ENCODE measurements at regions not wholly inside any gene's neighbourhood (a gene's known extent, or its start where the extent isn't known, plus 50 kb on each side); places are given as distances from the start of the nearest gene placed in this dataset.
"Not testable (repeated sequence)": the region's sequence is repeated elsewhere in the genome, so short reads cannot be mapped to it uniquely, and the experiment has no call there.

DNA sequence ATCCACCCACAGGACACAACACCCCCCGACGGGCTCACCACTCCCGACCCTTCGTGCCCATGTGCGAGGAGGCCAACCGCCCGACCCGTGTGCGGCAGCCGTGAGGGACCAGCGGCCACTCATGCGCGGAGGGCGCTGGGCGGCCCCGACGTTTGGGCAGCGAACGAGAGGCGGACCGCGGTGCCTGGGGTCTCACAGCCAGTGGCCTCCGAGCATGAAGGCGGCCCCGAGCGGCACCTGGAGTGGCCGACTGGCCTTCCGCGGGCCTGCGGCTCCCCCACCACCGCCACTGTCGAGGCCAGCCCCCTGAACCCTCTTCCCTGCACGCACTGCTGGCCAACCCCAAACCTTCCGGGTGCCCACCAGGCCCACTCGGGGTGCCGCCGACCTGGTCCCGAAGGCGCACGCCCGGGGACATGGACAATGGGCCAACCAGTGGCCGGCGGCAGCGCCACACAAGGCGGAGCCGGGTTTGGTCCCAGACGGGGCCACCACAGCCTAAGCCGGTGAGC is 4274.9 kb upstream of the OR11H1 start:
- Mint-ChIP-seq H3K4me3 (ENCODE audit: unreplicated experiment) (no peak overlapping the region), H3K27me3 (ENCODE audit: unreplicated experiment) (no peaks in the 10 kb centered on the region), H3K27ac (ENCODE audit: unreplicated experiment) (no peak overlapping the region), H3K9me3 (ENCODE audit: unreplicated experiment) (no peaks in the 10 kb centered on the region), H3K36me3 (ENCODE audit: unreplicated experiment) (no peaks in the 10 kb centered on the region), H3K4me1 (ENCODE audit: unreplicated experiment) (no peaks in the 10 kb centered on the region)
- no peak for DNase-seq (ENCODE audit: extremely low spot score, unreplicated experiment)
- TF ChIP-seq, protein P1, sequence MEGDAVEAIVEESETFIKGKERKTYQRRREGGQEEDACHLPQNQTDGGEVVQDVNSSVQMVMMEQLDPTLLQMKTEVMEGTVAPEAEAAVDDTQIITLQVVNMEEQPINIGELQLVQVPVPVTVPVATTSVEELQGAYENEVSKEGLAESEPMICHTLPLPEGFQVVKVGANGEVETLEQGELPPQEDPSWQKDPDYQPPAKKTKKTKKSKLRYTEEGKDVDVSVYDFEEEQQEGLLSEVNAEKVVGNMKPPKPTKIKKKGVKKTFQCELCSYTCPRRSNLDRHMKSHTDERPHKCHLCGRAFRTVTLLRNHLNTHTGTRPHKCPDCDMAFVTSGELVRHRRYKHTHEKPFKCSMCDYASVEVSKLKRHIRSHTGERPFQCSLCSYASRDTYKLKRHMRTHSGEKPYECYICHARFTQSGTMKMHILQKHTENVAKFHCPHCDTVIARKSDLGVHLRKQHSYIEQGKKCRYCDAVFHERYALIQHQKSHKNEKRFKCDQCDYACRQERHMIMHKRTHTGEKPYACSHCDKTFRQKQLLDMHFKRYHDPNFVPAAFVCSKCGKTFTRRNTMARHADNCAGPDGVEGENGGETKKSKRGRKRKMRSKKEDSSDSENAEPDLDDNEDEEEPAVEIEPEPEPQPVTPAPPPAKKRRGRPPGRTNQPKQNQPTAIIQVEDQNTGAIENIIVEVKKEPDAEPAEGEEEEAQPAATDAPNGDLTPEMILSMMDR (IDR thresholded peaks at IDR 0.05), result no peak

DNA sequence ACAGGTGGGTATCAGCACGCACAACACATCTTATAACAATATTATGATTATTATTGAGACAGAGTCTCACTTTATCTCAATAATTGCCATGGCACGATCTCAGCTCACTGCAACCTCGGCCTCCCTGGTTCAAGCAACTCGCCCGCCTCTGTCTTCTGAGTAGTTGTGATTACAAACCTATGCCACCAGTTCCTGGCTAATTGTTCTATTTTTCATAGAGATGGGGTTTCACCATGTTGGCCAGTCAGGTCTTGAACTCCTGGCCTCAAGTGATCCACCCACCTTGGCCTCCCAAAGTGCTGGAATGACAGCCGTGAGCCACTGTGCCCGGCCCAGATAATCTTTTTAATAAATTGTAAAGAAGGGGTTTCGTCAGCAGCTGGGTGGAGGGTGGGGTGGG is 4257.0 kb upstream of the OR11H1 start:
- not testable (repeated sequence) for H3K27me3 Mint-ChIP-seq (ENCODE audit: unreplicated experiment); H3K36me3 Mint-ChIP-seq (ENCODE audit: unreplicated experiment); H3K27ac Mint-ChIP-seq (ENCODE audit: unreplicated experiment); H3K9me3 Mint-ChIP-seq (ENCODE audit: unreplicated experiment); H3K4me3 Mint-ChIP-seq (ENCODE audit: unreplicated experiment); H3K4me1 Mint-ChIP-seq (ENCODE audit: unreplicated experiment)
- peak; percentile 81 for DNase-seq (ENCODE audit: extremely low spot score, unreplicated experiment)

DNA sequence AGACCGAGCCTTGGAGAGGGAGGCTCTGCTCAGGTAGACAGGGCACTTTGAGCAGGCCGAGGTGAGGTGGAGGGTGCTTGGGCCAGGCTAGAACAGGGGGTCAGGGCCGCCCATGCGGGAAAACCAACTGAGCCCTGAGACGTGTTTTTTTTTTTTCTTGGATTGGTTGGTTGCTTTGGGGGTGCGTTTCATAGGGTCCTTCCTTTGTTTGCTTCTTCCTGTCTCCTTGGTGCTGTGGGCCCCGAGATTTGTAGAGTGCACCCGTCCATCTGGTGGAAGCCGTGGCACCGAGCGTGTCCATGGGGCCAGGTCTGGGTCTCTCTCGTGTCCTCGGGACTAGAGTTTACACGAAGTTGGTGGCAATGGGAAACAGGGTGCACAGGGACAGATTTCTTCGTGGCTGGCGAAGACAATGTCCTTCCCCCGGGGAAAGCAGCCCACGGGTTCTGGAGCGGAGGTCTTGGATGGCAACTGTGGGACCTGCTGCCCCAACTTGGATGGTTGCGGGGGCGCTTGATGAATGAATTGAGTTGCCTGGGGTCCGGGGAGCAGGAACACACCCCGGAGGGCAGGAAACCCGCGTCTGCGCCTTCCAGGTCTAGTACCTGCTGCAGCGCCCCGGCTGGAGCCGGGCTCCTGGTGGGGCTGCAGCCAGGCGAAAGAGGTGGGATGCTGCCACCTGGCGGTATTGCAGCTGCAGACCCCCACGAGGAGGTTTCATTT is 4242.7 kb upstream of the OR11H1 start:
- not testable (repeated sequence) for H3K27ac Mint-ChIP-seq (ENCODE audit: unreplicated experiment); H3K4me1 Mint-ChIP-seq (ENCODE audit: unreplicated experiment); H3K4me3 Mint-ChIP-seq (ENCODE audit: unreplicated experiment); H3K27me3 Mint-ChIP-seq (ENCODE audit: unreplicated experiment); H3K36me3 Mint-ChIP-seq (ENCODE audit: unreplicated experiment)
- H3K9me3 Mint-ChIP-seq (ENCODE audit: unreplicated experiment), result peaks cover 36% of the 10 kb centered on the region
- DNase-seq (ENCODE audit: extremely low spot score, unreplicated experiment), result peak; percentile 87

DNA sequence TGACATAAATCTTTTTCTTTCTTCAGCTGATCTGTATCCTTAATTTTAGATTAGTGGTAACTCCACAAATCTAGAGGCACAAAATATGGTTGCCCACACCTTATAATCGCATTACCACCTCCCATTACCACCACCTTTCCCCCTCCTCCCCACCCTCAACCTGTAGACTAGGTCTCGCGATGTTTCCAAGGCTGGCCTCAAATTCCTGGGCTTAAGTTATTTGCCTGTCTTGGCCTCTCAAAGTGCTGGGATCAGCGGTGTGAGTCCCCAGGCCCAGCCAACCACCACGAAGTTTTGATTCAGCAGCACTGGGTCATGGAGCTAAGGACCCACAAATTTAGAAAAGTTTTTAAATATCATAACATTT is 4242.2 kb upstream of the OR11H1 start:
- not testable (repeated sequence) for H3K4me3 Mint-ChIP-seq (ENCODE audit: unreplicated experiment); DNase-seq (ENCODE audit: extremely low spot score, unreplicated experiment); H3K27me3 Mint-ChIP-seq (ENCODE audit: unreplicated experiment); H3K4me1 Mint-ChIP-seq (ENCODE audit: unreplicated experiment); H3K36me3 Mint-ChIP-seq (ENCODE audit: unreplicated experiment); H3K27ac Mint-ChIP-seq (ENCODE audit: unreplicated experiment)
- H3K9me3 Mint-ChIP-seq (ENCODE audit: unreplicated experiment), result peaks cover 41% of the 10 kb centered on the region

DNA sequence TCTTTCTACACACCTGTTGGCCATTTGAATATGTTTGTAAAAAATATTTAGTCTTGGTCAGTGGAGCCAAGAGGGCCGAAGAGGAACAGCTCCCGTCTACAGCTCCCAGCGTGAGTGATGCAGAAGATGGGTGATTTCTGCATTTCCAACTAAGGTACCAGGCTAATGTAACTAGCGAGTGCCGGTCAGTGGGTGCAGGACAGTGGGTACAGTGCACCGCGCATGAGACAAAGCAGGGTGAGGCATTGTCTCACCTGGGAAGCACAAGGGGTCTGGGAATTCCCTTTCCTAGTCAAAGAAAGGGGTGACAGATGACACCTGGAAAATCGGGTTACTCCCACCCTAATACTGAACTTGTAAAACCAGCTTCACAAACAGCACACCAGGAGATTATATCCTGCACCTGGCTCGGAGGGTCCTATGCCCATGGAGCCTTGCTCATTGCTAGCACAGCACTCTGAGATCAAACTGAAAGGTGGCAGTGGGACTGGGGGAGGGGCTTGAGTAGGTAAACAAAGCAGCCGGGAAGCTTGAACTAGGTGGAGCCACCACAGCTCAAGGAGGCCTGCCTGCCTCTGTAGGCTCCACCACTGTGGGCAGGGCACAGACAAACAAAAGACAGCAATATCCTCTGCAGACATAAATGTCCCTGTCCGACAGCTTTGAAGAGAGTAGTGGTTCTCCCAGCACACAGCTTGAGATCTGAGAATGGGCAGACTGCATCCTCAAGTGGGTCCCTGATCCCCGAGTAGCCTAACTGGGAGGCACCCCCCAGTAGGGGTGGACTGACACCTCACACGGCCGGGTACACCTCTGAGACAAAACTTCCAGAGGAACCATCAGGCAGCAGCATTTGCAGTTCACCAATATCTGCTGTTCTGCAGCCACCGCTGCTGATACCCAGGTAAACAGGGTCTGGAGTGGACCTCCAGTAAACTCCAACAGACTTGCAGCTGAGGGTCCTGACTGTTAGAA is 4239.5 kb upstream of the OR11H1 start:
- H3K9me3 Mint-ChIP-seq (ENCODE audit: unreplicated experiment), result peaks cover 67% of the 10 kb centered on the region
- not testable (repeated sequence) for H3K27ac Mint-ChIP-seq (ENCODE audit: unreplicated experiment); H3K36me3 Mint-ChIP-seq (ENCODE audit: unreplicated experiment); H3K27me3 Mint-ChIP-seq (ENCODE audit: unreplicated experiment); DNase-seq (ENCODE audit: extremely low spot score, unreplicated experiment); H3K4me3 Mint-ChIP-seq (ENCODE audit: unreplicated experiment); H3K4me1 Mint-ChIP-seq (ENCODE audit: unreplicated experiment)

DNA sequence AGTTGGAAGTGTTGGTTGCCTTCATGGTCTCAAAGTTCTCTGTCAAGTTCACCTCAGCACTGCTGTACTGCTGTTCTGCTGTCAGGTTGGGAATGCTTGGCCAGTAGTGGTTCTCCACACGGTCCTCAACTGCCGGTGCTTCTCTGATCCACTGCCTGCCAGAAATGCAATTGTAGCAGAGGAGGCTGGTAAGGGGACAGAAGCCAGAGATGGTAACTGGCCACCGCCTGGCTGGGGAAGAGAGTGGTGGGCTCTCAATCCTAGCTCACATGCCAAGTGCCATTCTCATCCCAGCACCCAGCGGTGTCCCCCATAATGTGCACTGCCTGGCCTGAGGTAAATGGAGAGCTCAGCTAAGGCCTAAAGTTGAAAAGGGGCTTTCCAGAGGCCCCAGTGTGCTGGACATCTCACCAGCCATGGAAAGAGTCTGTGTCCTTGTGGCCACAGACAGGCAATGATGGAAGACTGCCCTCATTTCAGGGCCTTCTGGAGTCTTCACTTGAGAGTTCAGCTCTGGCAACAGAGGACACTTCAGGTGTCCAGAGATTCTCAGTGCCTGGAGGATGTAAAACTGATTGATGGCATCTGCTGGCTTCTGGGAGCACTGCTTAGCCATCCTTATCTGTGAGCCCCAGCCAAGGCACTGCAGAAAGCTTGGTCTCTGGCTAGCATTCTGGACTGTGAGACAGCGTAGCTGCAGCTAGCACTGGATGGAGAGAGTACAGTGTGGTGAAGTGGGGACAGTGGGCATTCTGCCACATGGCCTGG is 4229.7 kb upstream of the OR11H1 start:
- not testable (repeated sequence) for H3K36me3 Mint-ChIP-seq (ENCODE audit: unreplicated experiment); H3K27ac Mint-ChIP-seq (ENCODE audit: unreplicated experiment); H3K4me3 Mint-ChIP-seq (ENCODE audit: unreplicated experiment); H3K4me1 Mint-ChIP-seq (ENCODE audit: unreplicated experiment); H3K27me3 Mint-ChIP-seq (ENCODE audit: unreplicated experiment)
- peaks cover 51% of the 10 kb centered on the region for H3K9me3 Mint-ChIP-seq (ENCODE audit: unreplicated experiment)
- DNase-seq (ENCODE audit: extremely low spot score, unreplicated experiment), result peak; percentile 83

DNA sequence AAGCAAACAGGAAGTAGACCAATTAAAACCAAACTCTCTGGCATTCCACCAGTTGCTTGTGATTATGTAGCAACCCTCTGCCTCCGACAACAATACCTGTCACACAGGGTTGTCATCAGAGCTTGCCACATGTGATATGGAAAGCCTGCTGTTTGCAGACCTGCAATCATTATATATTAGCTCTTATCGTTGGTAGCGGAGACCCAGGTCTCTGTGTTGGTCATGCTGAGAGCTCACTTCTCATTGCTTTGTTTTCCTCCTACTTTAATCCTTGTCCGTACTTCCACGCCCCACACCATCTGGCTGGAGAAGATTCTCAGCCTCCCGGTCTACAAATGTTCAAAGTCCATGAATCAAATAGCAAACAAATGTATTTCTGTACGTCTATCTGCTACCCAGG is 4225.6 kb upstream of the OR11H1 start:
- DNase-seq (ENCODE audit: extremely low spot score, unreplicated experiment); H3K36me3 Mint-ChIP-seq (ENCODE audit: unreplicated experiment); H3K4me1 Mint-ChIP-seq (ENCODE audit: unreplicated experiment); H3K27me3 Mint-ChIP-seq (ENCODE audit: unreplicated experiment); H3K4me3 Mint-ChIP-seq (ENCODE audit: unreplicated experiment); H3K27ac Mint-ChIP-seq (ENCODE audit: unreplicated experiment): not testable (repeated sequence)
- peaks cover 62% of the 10 kb centered on the region for H3K9me3 Mint-ChIP-seq (ENCODE audit: unreplicated experiment)

DNA sequence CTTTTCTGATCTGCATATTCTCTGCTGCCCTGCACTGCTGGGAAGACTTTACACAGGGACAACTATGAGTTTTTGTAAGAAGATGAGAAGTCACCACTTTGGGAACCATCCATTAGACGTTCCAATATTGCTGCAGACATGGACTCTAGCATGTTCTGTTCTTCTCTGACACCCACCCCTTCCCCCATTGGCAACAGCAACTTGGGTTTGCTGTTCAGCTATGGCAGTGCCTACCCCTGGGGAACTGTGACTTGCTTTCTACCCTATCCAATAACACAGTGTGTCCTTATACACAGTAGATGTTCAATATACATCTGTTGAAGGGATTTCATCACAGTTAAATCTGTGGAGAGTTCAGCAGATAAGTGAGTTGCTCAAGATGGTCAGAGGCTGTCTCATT is 4225.1 kb upstream of the OR11H1 start:
- not testable (repeated sequence) for H3K4me3 Mint-ChIP-seq (ENCODE audit: unreplicated experiment); H3K4me1 Mint-ChIP-seq (ENCODE audit: unreplicated experiment); H3K36me3 Mint-ChIP-seq (ENCODE audit: unreplicated experiment); H3K27me3 Mint-ChIP-seq (ENCODE audit: unreplicated experiment); DNase-seq (ENCODE audit: extremely low spot score, unreplicated experiment); H3K27ac Mint-ChIP-seq (ENCODE audit: unreplicated experiment)
- H3K9me3 Mint-ChIP-seq (ENCODE audit: unreplicated experiment), result peaks cover 58% of the 10 kb centered on the region

DNA sequence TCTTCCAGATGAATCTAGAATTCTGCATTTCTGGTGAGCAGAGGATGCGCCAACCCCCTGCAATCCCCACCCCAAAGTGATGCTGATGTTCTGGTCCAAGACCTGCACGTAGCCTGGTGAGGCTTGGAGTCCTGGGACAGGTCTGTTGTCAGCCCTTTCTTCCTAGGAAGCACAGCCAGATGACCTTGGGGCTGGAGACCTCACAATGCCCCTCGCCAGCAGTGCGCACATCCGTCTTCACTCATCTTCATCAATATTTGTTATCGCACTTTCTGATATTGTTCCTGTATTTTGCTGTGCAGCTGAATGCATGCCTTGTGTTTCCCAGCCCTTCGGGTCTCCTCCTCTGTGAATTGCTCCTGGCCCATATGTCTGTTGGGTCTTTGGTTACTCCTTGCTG is 4222.8 kb upstream of the OR11H1 start:
- not testable (repeated sequence) for H3K4me1 Mint-ChIP-seq (ENCODE audit: unreplicated experiment); H3K27ac Mint-ChIP-seq (ENCODE audit: unreplicated experiment); H3K36me3 Mint-ChIP-seq (ENCODE audit: unreplicated experiment); H3K27me3 Mint-ChIP-seq (ENCODE audit: unreplicated experiment); H3K4me3 Mint-ChIP-seq (ENCODE audit: unreplicated experiment); DNase-seq (ENCODE audit: extremely low spot score, unreplicated experiment)
- peaks cover 49% of the 10 kb centered on the region for H3K9me3 Mint-ChIP-seq (ENCODE audit: unreplicated experiment)

DNA sequence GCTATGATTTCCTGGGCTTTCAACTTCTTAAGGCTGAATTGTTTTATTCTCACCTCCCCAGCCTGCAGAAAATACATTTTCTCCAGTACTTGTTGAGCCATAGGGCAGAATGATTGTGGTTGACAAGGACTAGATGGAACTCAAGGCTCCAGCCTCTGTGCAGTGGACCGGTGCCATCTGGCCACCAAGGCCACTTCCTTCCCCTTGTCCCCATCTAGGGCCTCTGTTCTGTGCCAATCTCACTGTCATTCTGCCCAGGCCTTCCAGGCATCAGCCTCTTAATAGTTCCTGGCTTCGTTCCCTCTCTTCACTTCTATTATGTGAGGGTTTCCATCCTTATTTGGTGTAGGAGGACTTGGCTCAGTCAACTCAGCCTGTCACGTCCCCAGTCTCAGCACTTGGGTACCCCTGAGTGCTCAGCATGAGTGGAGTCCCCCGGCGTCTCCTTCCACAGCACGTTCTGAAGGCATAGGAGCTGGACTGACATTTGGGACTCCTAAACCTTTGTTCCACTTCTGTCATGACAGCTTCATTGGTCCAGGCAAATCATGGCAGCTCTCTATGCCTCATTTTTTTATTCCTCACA is 4221.0 kb upstream of the OR11H1 start:
- H3K9me3 Mint-ChIP-seq (ENCODE audit: unreplicated experiment), result peaks cover 53% of the 10 kb centered on the region
- H3K27ac Mint-ChIP-seq (ENCODE audit: unreplicated experiment); H3K27me3 Mint-ChIP-seq (ENCODE audit: unreplicated experiment); H3K4me1 Mint-ChIP-seq (ENCODE audit: unreplicated experiment); H3K36me3 Mint-ChIP-seq (ENCODE audit: unreplicated experiment); H3K4me3 Mint-ChIP-seq (ENCODE audit: unreplicated experiment): not testable (repeated sequence)
- peak; percentile 84 for DNase-seq (ENCODE audit: extremely low spot score, unreplicated experiment)

All from osteocyte (in vitro differentiated cells).